Activated CD8-positive, alpha-beta memory T cell treated with anti-CD3 and anti-CD28 coated beads, Interleukin-2, amount 10 ng/mL, durations not matched to agents 7 days and 5 days (primary cell): ENCODE measurements at regions not wholly inside any gene's neighbourhood (a gene's known extent, or its start where the extent isn't known, plus 50 kb on each side); places are given as distances from the start of the nearest gene placed in this dataset.
"Not testable (repeated sequence)": the region's sequence is repeated elsewhere in the genome, so short reads cannot be mapped to it uniquely, and the experiment has no call there.

Experiments
- ATAC-seq: fragments of 150-1000 bp; cut with Tn5 transposase; one replicate; pipeline ENCODE4 v1.10.0; 2021; ENCODE audit warnings: moderate library complexity
- CTCF ChIA-PET: fragments of 350-600 bp; sonication (Branson Sonifier 250); formaldehyde crosslinking; loops from one replicate; lab custom pipeline; 2021; ENCODE audit warnings: antibody characterized with exemption; lab: Charles Lee
- DNase-seq: peaks from one replicate; pipeline ENCODE4 v3.0.0-alpha.2; 2020
- H3K27ac Mint-ChIP-seq: one replicate; pipeline ENCODE4 v1.8.0; 2021; ENCODE audit warnings: mild to moderate bottlenecking, mixed read lengths
- H3K27me3 Mint-ChIP-seq: one replicate; pipeline ENCODE4 v1.8.0; 2021; ENCODE audit warnings: mixed read lengths
- H3K36me3 Mint-ChIP-seq: one replicate; pipeline ENCODE4 v1.8.0; 2021; ENCODE audit warnings: mild to moderate bottlenecking, mixed read lengths
- H3K4me1 Mint-ChIP-seq: one replicate; pipeline ENCODE4 v1.8.0; 2021; ENCODE audit warnings: mixed read lengths
- H3K4me3 Mint-ChIP-seq: one replicate; pipeline ENCODE4 v1.8.0; 2021; ENCODE audit warnings: mild to moderate bottlenecking, moderate library complexity, mixed read lengths
- H3K9me3 Mint-ChIP-seq: one replicate; pipeline ENCODE4 v1.8.0; 2022; ENCODE audit warnings: low read depth, mixed read lengths

GRCh38 chr21:18831942-18832676, 428.5 kb upstream of the TMPRSS15 start:
- no peaks in the 10 kb centered on the region for H3K4me1 Mint-ChIP-seq
- CTCF ChIA-PET = no interaction called here

GRCh38 chr21:18832950-18833349, 429.4 kb upstream of the TMPRSS15 start:
- H3K27ac Mint-ChIP-seq = no peak overlapping the region
- H3K27me3 Mint-ChIP-seq = no peaks in the 10 kb centered on the region
- no peak for ATAC-seq
- no peaks in the 10 kb centered on the region for H3K4me1 Mint-ChIP-seq
- H3K4me3 Mint-ChIP-seq = no peak overlapping the region
- CTCF ChIA-PET = no interaction called here
- no peaks in the 10 kb centered on the region for H3K36me3 Mint-ChIP-seq
- no peak for DNase-seq
- H3K9me3 Mint-ChIP-seq = peaks cover 5% of the 10 kb centered on the region

More at GRCh38 chr21:18831942-18832676, 428.5 kb upstream of the TMPRSS15 start:
- DNase-seq (no peak), ATAC-seq (no peak)
- Mint-ChIP-seq H3K36me3 (no peaks in the 10 kb centered on the region), H3K4me3 (no peak overlapping the region), H3K27ac (no peak overlapping the region), H3K27me3 (no peaks in the 10 kb centered on the region), H3K9me3 (peaks cover 5% of the 10 kb centered on the region)

- H3K36me3 Mint-ChIP-seq, CTCF ChIA-PET: not testable (repeated sequence)
Observed at GRCh38 chr21:18834121-18834520, 430.5 kb upstream of the TMPRSS15 start.

GRCh38 chr21:18840239-18840638, 436.7 kb upstream of the TMPRSS15 start:
- DNase-seq = no peak
- no peak overlapping the region for H3K4me3 Mint-ChIP-seq
- ATAC-seq = no peak
- H3K4me1 Mint-ChIP-seq = no peaks in the 10 kb centered on the region
- no peak overlapping the region for H3K27ac Mint-ChIP-seq
- no peaks in the 10 kb centered on the region for H3K36me3 Mint-ChIP-seq
- CTCF ChIA-PET = no interaction called here
- peaks cover 3% of the 10 kb centered on the region for H3K9me3 Mint-ChIP-seq
- H3K27me3 Mint-ChIP-seq = no peaks in the 10 kb centered on the region

More at GRCh38 chr21:18834121-18834520, 430.5 kb upstream of the TMPRSS15 start:
- not testable (repeated sequence) for ATAC-seq, H3K4me1 Mint-ChIP-seq, H3K9me3 Mint-ChIP-seq, H3K4me3 Mint-ChIP-seq, H3K27ac Mint-ChIP-seq, DNase-seq, H3K27me3 Mint-ChIP-seq

GRCh38 chr21:18857606-18858005, 454.0 kb upstream of the TMPRSS15 start:
- DNase-seq, H3K4me1 Mint-ChIP-seq, CTCF ChIA-PET, H3K36me3 Mint-ChIP-seq, ATAC-seq, H3K4me3 Mint-ChIP-seq, H3K27ac Mint-ChIP-seq, H3K27me3 Mint-ChIP-seq: not testable (repeated sequence)
- H3K9me3 Mint-ChIP-seq = peaks cover 18% of the 10 kb centered on the region

- Mint-ChIP-seq H3K4me1 (no peaks in the 10 kb centered on the region), H3K27ac (no peak overlapping the region), H3K27me3 (no peaks in the 10 kb centered on the region), H3K36me3 (no peaks in the 10 kb centered on the region), H3K9me3 (no peaks in the 10 kb centered on the region), H3K4me3 (no peak overlapping the region)
- CTCF ChIA-PET = no interaction called here
- DNase-seq (no peak), ATAC-seq (no peak)
Observed at GRCh38 chr21:18869104-18869503, 465.5 kb upstream of the TMPRSS15 start.

GRCh38 chr21:18877917-18878316, 474.3 kb upstream of the TMPRSS15 start:
- Mint-ChIP-seq H3K9me3 (peaks cover 10% of the 10 kb centered on the region), H3K36me3 (no peaks in the 10 kb centered on the region), H3K27ac (no peak overlapping the region), H3K27me3 (no peaks in the 10 kb centered on the region), H3K4me3 (no peak overlapping the region), H3K4me1 (no peaks in the 10 kb centered on the region)
- CTCF ChIA-PET = no interaction called here
- DNase-seq = no peak
- ATAC-seq = no peak

GRCh38 chr21:18887922-18888602, 484.5 kb upstream of the TMPRSS15 start:
- CTCF ChIA-PET = no interaction called here
- no peak overlapping the region for H3K27ac Mint-ChIP-seq
- H3K9me3 Mint-ChIP-seq = peaks cover 19% of the 10 kb centered on the region

GRCh38 chr21:18893406-18893805, 489.8 kb upstream of the TMPRSS15 start:
- ATAC-seq = no peak

More at GRCh38 chr21:18887922-18888602, 484.5 kb upstream of the TMPRSS15 start:
- DNase-seq (no peak), ATAC-seq (no peak)
- no peaks in the 10 kb centered on the region for H3K4me1 Mint-ChIP-seq
- H3K36me3 Mint-ChIP-seq = no peaks in the 10 kb centered on the region
- H3K4me3 Mint-ChIP-seq = no peak overlapping the region
- no peaks in the 10 kb centered on the region for H3K27me3 Mint-ChIP-seq

GRCh38 chr21:18894387-18894786, 490.8 kb upstream of the TMPRSS15 start:
- H3K4me1 Mint-ChIP-seq = no peaks in the 10 kb centered on the region
- H3K9me3 Mint-ChIP-seq = peaks cover 10% of the 10 kb centered on the region
- H3K27me3 Mint-ChIP-seq = no peaks in the 10 kb centered on the region
- no peak overlapping the region for H3K27ac Mint-ChIP-seq
- DNase-seq = no peak
- CTCF ChIA-PET = no interaction called here
- H3K4me3 Mint-ChIP-seq = no peak overlapping the region
- H3K36me3 Mint-ChIP-seq = no peaks in the 10 kb centered on the region
- ATAC-seq = no peak

More at GRCh38 chr21:18893406-18893805, 489.8 kb upstream of the TMPRSS15 start:
- CTCF ChIA-PET = no interaction called here
- no peak for DNase-seq
- H3K4me1 Mint-ChIP-seq = no peaks in the 10 kb centered on the region
- no peaks in the 10 kb centered on the region for H3K27me3 Mint-ChIP-seq
- no peak overlapping the region for H3K4me3 Mint-ChIP-seq
- peaks cover 10% of the 10 kb centered on the region for H3K9me3 Mint-ChIP-seq
- no peak overlapping the region for H3K27ac Mint-ChIP-seq
- no peaks in the 10 kb centered on the region for H3K36me3 Mint-ChIP-seq

GRCh38 chr21:18899261-18899660, 495.7 kb upstream of the TMPRSS15 start:
- Mint-ChIP-seq H3K27me3 (no peaks in the 10 kb centered on the region), H3K4me3 (no peak overlapping the region), H3K4me1 (no peaks in the 10 kb centered on the region), H3K27ac (no peak overlapping the region), H3K36me3 (no peaks in the 10 kb centered on the region), H3K9me3 (peaks cover 6% of the 10 kb centered on the region)
- no peak for ATAC-seq
- DNase-seq = no peak
- CTCF ChIA-PET = no interaction called here

GRCh38 chr21:18902660-18903059, 499.1 kb upstream of the TMPRSS15 start:
- Mint-ChIP-seq H3K9me3 (peaks cover 4% of the 10 kb centered on the region), H3K27ac (no peak overlapping the region), H3K4me3 (no peak overlapping the region), H3K4me1 (no peaks in the 10 kb centered on the region), H3K27me3 (no peaks in the 10 kb centered on the region), H3K36me3 (no peaks in the 10 kb centered on the region)
- ATAC-seq (no peak), DNase-seq (no peak)
- CTCF ChIA-PET = no interaction called here

- CTCF ChIA-PET = no interaction called here
- no peak for DNase-seq
- Mint-ChIP-seq H3K4me3 (no peak overlapping the region), H3K9me3 (peaks cover 8% of the 10 kb centered on the region), H3K27me3 (no peaks in the 10 kb centered on the region), H3K27ac (no peak overlapping the region), H3K4me1 (no peaks in the 10 kb centered on the region), H3K36me3 (no peaks in the 10 kb centered on the region)
- no peak for ATAC-seq
Observed at GRCh38 chr21:18907076-18907475, 503.5 kb upstream of the TMPRSS15 start.

GRCh38 chr21:18908641-18909040, 505.1 kb upstream of the TMPRSS15 start:
- Mint-ChIP-seq H3K27ac (no peak overlapping the region), H3K27me3 (no peaks in the 10 kb centered on the region), H3K4me1 (no peaks in the 10 kb centered on the region), H3K36me3 (no peaks in the 10 kb centered on the region), H3K9me3 (peaks cover 8% of the 10 kb centered on the region), H3K4me3 (no peak overlapping the region)
- ATAC-seq (no peak), DNase-seq (no peak)
- CTCF ChIA-PET = no interaction called here
